Psoas muscle (tissue), 7 donors: ENCODE measurements at regions not wholly inside any gene's neighbourhood (a gene's known extent, or its start where the extent isn't known, plus 50 kb on each side); places are given as distances from the start of the nearest gene placed in this dataset.

Experiments used
- ATAC-seq, 4 donors: fragments of 200-7000 bp; cut with Tn5 transposase; one replicate each; pipeline ENCODE4 v1.9.1; 2020; ENCODE audit warnings: moderate library complexity in 3 of 4, mild to moderate bottlenecking in 2 of 4
- DNase-seq, 2 donors: peaks; one replicate each; pipeline ENCODE4 v3.0.0-alpha.2; 2020
- H3K27ac ChIP-seq: fragments of 200-600 bp; one replicate; pipeline ENCODE4 v1.8.0; 2022
- H3K27me3 ChIP-seq, 3 donors: fragments of 200-600 bp in 1 of 3; one replicate each; pipeline versions ENCODE4 v1.6.1 to v1.8.0; 2013 to 2022; ENCODE audit warnings: low read length in 2 of 3, mild to moderate bottlenecking in 2 of 3, moderate library complexity in 1 of 3; ENCODE audit not compliant: insufficient read depth in 3 of 3
- H3K36me3 ChIP-seq, 2 donors: fragments of 200-600 bp in 1 of 2; one replicate each; pipeline versions ENCODE4 v1.6.1 to v1.8.0; 2013 to 2022; ENCODE audit warnings: low read depth in 1 of 2, mild to moderate bottlenecking in 1 of 2, moderate library complexity in 1 of 2; ENCODE audit not compliant: insufficient read depth in 1 of 2
- H3K4me1 ChIP-seq: fragments of 200-600 bp; one replicate; pipeline ENCODE4 v1.8.0; 2022
- H3K4me3 ChIP-seq: fragments of 200-600 bp; one replicate; pipeline ENCODE4 v1.8.0; 2022; ENCODE audit warnings: mild to moderate bottlenecking
- H3K9me3 ChIP-seq: fragments of 200-600 bp; one replicate; pipeline ENCODE4 v1.8.0; 2022
- CTCF ChIP-seq: fragments of 200-600 bp; IDR thresholded peaks from one replicate; pipeline ENCODE4 v1.8.0; 2022; ENCODE audit warnings: antibody characterized with exemption
- WGBS, 3 donors: extraction: QIAGEN DNeasy Blood & Tissue Kit; methylation state at CpG; one replicate each; pipeline versions ENCODE4 v1.1.6 to v1.1.7; 2013; 5-methylcytosine and 5-hydroxymethylcytosine counted together
- intact Hi-C, 2 donors: fragments of 100-400 bp; cut with DNase I; formaldehyde crosslinking; loops; one replicate each; pipeline versions ENCODE4 v1.11.0 to v1.14.2; 2022
- donor health status: healthy with polysubstance abuse.
- donor health status: DM: no; HTN: no; CAD: no; lungs with moderate emphysema.
- donor health status: Bipolar disorder and iron deficiency.
- donor health status: healthy.
- donor health status: DM: yes; HTN: yes; CAD: no.
- donor health status: DM: no; HTN: no; CAD: no.
- donor health status: DM: yes; HTN: yes; CAD: no.

GRCh38 chr3:137463131-137463530 lies 301.0 kb upstream of the SOX14 start:
- DNase-seq (no peak), ATAC-seq (no peak)
- H3K4me1 ChIP-seq, result no peaks in the 10 kb centered on the region
- H3K4me3 ChIP-seq, result no peak overlapping the region
- intact Hi-C loops, result no loop called here
- TF ChIP-seq CTCF, result no peak
- no peaks in the 10 kb centered on the region for H3K36me3 ChIP-seq
- H3K9me3 ChIP-seq, result no peaks in the 10 kb centered on the region
- peaks cover 0 to 2% (median 0%) of the 10 kb centered on the region in 3 donors for H3K27me3 ChIP-seq
- WGBS, 3 donors, result 73 to 84% (median 82%) methylated on average over 5 of the region's 5 CpGs
- no peak overlapping the region for H3K27ac ChIP-seq

- intact Hi-C loops, result no loop called here
- Histone ChIP-seq H3K36me3 (no peaks in the 10 kb centered on the region), H3K4me3 (no peak overlapping the region), H3K27me3 (peaks cover 0 to 2% (median 0%) of the 10 kb centered on the region in 3 donors), H3K9me3 (no peaks in the 10 kb centered on the region), H3K4me1 (no peaks in the 10 kb centered on the region), H3K27ac (no peak overlapping the region)
- ATAC-seq (no peak), DNase-seq (no peak)
- no peak for TF ChIP-seq CTCF
- 30 to 39% (median 34%) methylated on average over 4 of the region's 4 CpGs for WGBS, 3 donors
Measured at GRCh38 chr3:137464341-137464740, 299.8 kb upstream of the SOX14 start.

GRCh38 chr3:137468446-137468845 lies 295.7 kb upstream of the SOX14 start:
- no peaks in the 10 kb centered on the region for H3K36me3 ChIP-seq
- ATAC-seq (peak in 2 of 4 donors; percentile 49 to 54), DNase-seq (no peak)
- no peak for TF ChIP-seq CTCF
- H3K27me3 ChIP-seq, result no peaks in the 10 kb centered on the region
- no peak overlapping the region for H3K4me3 ChIP-seq
- no peaks in the 10 kb centered on the region for H3K9me3 ChIP-seq
- intact Hi-C loops, result no loop called here
- 13 to 17% (median 15%) methylated on average over 7 of the region's 7 CpGs for WGBS, 3 donors
- no peaks in the 10 kb centered on the region for H3K4me1 ChIP-seq
- H3K27ac ChIP-seq, result no peak overlapping the region

- no peaks in the 10 kb centered on the region for H3K36me3 ChIP-seq
- TF ChIP-seq CTCF, result no peak
- no peak overlapping the region for H3K27ac ChIP-seq
- ATAC-seq, result no peak
- H3K27me3 ChIP-seq, result no peaks in the 10 kb centered on the region
- DNase-seq, result no peak
- no peaks in the 10 kb centered on the region for H3K4me1 ChIP-seq
- H3K4me3 ChIP-seq, result no peak overlapping the region
- intact Hi-C loops, result no loop called here
- H3K9me3 ChIP-seq, result no peaks in the 10 kb centered on the region
Measured at GRCh38 chr3:137469263-137469662, 294.9 kb upstream of the SOX14 start.

- Histone ChIP-seq H3K36me3 (no peaks in the 10 kb centered on the region), H3K4me1 (no peaks in the 10 kb centered on the region), H3K27me3 (no peaks in the 10 kb centered on the region), H3K9me3 (no peaks in the 10 kb centered on the region), H3K27ac (no peak overlapping the region), H3K4me3 (no peak overlapping the region)
- no peak for ATAC-seq
- TF ChIP-seq CTCF, result no peak
- 75 to 81% (median 80%) methylated on average over 4 of the region's 4 CpGs for whole genome bisulfite sequencing, 3 donors
- no peak for DNase-seq
- intact Hi-C loops, result no loop called here
Measured at GRCh38 chr3:137471130-137471529, 293.0 kb upstream of the SOX14 start.
